Kidney epithelial cell (primary cell): ENCODE measurements at regions not wholly inside any gene's neighbourhood (a gene's known extent, or its start where the extent isn't known, plus 50 kb on each side); places are given as distances from the start of the nearest gene placed in this dataset.

ENCODE experiments used
- DNase-seq: peaks from one replicate; pipeline ENCODE4 v3.0.0-alpha.2; 2010; ENCODE audit warnings: low read depth
- H3K27me3 ChIP-seq: 2 replicates; pipeline ENCODE4 v1.6.0; 2011; ENCODE audit warnings: low read length; ENCODE audit not compliant: control insufficient read depth, insufficient read depth
- H3K36me3 ChIP-seq: 2 replicates; pipeline ENCODE4 v1.5.1; 2011; ENCODE audit warnings: low read length; ENCODE audit not compliant: control insufficient read depth, insufficient read depth
- H3K4me3 ChIP-seq: 2 replicates; pipeline ENCODE4 v1.5.1; 2011; ENCODE audit warnings: low read depth, mild to moderate bottlenecking, control low read depth, low read length
- TF ChIP-seq, protein P1 (sequence below): IDR thresholded peaks from 2 replicates; pipeline ENCODE4 v1.5.1; 2011; ENCODE audit warnings: mild to moderate bottlenecking, moderate library complexity, low read length, control low read depth, inconsistent platforms; ENCODE audit not compliant: insufficient read depth, poor library complexity, severe bottlenecking

DNA sequence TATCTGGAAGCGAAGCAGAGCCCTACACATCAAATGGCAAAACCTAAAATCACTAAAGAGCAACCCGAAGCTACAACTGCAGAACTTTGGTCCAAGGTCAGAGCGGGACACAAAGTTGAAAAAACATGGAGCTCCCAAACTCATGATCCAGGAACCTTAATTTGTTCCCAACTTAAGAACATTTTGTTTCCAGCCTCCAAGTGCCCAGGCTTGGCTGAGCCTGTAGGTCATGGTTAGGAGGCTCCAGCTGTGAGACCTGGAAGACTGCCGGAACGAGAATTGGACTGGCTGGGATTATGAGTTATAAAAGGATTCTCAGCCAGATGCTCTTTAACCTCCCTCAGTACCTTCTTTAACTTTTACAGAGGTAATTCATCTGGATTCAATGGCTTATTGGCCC lies 349.1 kb upstream of the DDX53 start:
- no peak for DNase-seq
- H3K36me3 ChIP-seq: no peaks in the 10 kb centered on the region
- no peaks in the 10 kb centered on the region for H3K27me3 ChIP-seq
- TF ChIP-seq, protein P1, sequence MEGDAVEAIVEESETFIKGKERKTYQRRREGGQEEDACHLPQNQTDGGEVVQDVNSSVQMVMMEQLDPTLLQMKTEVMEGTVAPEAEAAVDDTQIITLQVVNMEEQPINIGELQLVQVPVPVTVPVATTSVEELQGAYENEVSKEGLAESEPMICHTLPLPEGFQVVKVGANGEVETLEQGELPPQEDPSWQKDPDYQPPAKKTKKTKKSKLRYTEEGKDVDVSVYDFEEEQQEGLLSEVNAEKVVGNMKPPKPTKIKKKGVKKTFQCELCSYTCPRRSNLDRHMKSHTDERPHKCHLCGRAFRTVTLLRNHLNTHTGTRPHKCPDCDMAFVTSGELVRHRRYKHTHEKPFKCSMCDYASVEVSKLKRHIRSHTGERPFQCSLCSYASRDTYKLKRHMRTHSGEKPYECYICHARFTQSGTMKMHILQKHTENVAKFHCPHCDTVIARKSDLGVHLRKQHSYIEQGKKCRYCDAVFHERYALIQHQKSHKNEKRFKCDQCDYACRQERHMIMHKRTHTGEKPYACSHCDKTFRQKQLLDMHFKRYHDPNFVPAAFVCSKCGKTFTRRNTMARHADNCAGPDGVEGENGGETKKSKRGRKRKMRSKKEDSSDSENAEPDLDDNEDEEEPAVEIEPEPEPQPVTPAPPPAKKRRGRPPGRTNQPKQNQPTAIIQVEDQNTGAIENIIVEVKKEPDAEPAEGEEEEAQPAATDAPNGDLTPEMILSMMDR: no peak
- H3K4me3 ChIP-seq: no peak overlapping the region

- Histone ChIP-seq H3K27me3 (no peaks in the 10 kb centered on the region), H3K4me3 (no peak overlapping the region), H3K36me3 (no peaks in the 10 kb centered on the region)
- TF ChIP-seq, protein P1: no peak
- DNase-seq: no peak
Measured at GRCh38 chrX:22652596-22652995, 347.2 kb upstream of the DDX53 start.

DNA sequence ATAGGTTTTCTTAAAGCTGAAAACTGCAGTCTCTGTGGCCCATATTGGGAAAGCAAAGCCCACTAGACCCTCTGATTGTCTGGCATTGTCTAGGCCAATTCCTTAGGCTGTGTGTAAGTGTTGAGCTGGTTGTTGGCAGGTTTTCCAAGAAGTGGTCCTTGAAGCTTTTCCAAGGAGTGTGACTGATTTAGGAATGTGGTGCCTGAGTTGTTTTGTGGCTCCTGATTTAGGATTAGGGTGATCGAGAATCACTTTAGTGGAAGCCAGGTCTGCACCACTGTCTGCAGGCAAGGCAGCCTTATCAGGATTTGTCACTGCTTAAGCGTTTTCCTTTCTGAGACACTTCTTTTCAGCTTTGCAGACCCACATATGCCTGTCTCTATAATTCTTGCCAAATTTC lies 339.0 kb upstream of the DDX53 start:
- TF ChIP-seq, protein P1: no peak
- DNase-seq: no peak
- Histone ChIP-seq H3K4me3 (no peak overlapping the region), H3K36me3 (no peaks in the 10 kb centered on the region), H3K27me3 (no peaks in the 10 kb centered on the region)

DNA sequence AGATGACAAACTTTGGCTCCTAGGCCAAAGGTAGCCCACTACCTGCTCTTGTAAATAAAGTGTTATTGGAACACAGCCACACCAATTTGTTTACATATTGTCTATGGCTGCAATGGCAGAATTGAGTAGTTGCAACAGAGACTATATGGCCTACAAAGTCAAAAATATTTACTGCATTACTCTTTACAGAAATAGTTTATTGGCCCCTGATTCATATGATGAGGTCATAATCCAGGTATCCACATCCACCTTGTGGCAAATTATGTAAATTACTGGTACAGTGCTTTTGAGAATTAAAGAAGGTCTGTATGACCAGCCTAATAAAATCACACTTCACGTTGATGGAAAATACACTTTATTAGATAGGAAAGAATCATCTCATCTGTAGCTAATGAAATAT lies 337.0 kb upstream of the DDX53 start:
- no peak overlapping the region for H3K4me3 ChIP-seq
- no peaks in the 10 kb centered on the region for H3K27me3 ChIP-seq
- DNase-seq: no peak
- TF ChIP-seq, protein P1: no peak
- H3K36me3 ChIP-seq: no peaks in the 10 kb centered on the region

DNA sequence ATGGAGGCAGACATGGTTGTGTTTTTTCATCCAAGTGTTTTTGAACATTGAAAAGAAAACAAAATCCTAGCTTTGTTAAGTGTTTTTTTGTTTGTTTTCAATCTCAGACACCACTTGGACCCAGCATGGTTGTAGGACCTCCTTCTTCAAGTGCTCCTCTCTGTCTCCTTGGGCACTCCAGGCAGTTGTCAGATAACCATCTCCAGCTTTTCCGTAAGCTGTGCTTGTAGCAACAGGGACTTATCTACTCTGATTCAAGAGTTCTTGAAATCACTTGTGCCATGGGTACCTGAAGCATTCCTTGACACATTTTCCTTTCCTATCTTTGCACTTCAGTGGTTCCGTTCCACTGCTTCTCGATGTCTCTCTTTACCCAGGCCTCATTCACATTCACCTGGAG lies 334.9 kb upstream of the DDX53 start:
- H3K4me3 ChIP-seq: no peak overlapping the region
- H3K36me3 ChIP-seq: no peaks in the 10 kb centered on the region
- H3K27me3 ChIP-seq: no peaks in the 10 kb centered on the region
- TF ChIP-seq, protein P1: no peak
- no peak for DNase-seq

- TF ChIP-seq, protein P1: no peak
- no peak overlapping the region for H3K4me3 ChIP-seq
- H3K27me3 ChIP-seq: no peaks in the 10 kb centered on the region
- H3K36me3 ChIP-seq: no peaks in the 10 kb centered on the region
- DNase-seq: no peak
Measured at GRCh38 chrX:22665818-22666217, 333.9 kb upstream of the DDX53 start.
